ENCODE measurements at regions not wholly inside any gene's neighbourhood (a gene's known extent, or its start where the extent isn't known, plus 50 kb on each side); places are given as distances from the start of the nearest gene placed in this dataset.

DNA sequence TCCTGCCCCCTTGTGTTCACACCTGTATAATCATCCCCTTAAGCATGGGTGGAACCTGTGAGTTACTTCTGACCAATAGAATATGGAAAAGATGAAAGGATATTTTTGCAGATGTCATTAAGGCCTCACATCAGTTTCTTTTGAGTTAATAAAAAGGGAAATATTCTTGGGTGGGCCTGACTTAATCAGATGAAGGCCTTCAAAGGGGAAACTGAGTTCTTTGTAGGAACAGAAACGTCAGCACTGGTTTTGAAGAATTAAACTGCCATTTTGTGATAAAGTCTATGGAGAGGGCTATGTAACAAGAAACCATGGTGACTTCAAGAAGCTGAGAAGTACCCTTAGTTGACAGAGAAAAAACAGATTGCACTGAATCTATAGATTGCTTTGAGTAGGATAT lies 168.7 kb upstream of the CNTNAP4 start:
- TF ChIP-seq, protein P1, sequence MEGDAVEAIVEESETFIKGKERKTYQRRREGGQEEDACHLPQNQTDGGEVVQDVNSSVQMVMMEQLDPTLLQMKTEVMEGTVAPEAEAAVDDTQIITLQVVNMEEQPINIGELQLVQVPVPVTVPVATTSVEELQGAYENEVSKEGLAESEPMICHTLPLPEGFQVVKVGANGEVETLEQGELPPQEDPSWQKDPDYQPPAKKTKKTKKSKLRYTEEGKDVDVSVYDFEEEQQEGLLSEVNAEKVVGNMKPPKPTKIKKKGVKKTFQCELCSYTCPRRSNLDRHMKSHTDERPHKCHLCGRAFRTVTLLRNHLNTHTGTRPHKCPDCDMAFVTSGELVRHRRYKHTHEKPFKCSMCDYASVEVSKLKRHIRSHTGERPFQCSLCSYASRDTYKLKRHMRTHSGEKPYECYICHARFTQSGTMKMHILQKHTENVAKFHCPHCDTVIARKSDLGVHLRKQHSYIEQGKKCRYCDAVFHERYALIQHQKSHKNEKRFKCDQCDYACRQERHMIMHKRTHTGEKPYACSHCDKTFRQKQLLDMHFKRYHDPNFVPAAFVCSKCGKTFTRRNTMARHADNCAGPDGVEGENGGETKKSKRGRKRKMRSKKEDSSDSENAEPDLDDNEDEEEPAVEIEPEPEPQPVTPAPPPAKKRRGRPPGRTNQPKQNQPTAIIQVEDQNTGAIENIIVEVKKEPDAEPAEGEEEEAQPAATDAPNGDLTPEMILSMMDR (conservative IDR thresholded peaks at IDR 0.05; ENCODE audit: low read length): no peak
- no peak for TF ChIP-seq EZH2phosphoT487 (IDR thresholded peaks at IDR 0.05; ENCODE audit: borderline replicate concordance)
- no peaks in the 10 kb centered on the region for H3K79me2 ChIP-seq (ENCODE audit: insufficient read depth, low read length)

DNA sequence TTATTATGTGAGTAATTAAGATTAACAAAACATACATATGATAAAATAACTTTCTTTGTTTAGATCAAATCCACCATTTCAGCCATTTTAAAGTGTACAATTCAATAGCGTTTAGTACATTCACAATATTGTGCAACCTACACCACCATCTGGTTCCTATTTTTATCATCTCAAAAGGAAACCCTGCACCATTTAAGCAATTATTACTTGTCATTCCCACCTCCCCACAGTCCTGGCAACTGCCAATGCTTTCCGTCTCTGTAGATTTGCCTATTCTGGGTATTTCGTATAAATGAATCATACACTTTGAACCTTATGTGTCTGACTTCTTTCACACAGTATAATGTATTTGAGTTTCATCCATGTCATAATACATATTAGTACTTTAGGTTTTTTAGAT lies 162.5 kb upstream of the CNTNAP4 start:
- Histone ChIP-seq H3K4me2 (ENCODE audit: low read depth, low read length, poor library complexity, severe bottlenecking) (no peak overlapping the region), H3K79me2 (ENCODE audit: insufficient read depth, low read length) (no peaks in the 10 kb centered on the region), H3K27me3 (ENCODE audit: insufficient read depth, low read length, poor library complexity, severe bottlenecking) (no peaks in the 10 kb centered on the region), H3K9ac (ENCODE audit: low read depth, low read length, poor library complexity, severe bottlenecking) (no peak overlapping the region), H3K9me3 (ENCODE audit: insufficient read depth, low read depth, low read length) (no peaks in the 10 kb centered on the region), H3K36me3 (ENCODE audit: insufficient read depth, low read length) (no peaks in the 10 kb centered on the region), H3K4me3 (ENCODE audit: low read length, poor library complexity, severe bottlenecking) (no peak overlapping the region), H4K20me1 (ENCODE audit: insufficient read depth, low read length, poor library complexity, severe bottlenecking) (no peaks in the 10 kb centered on the region), H3K9me2 (replicated peaks; ENCODE audit: low read depth, low read length) (peaks cover 3% of the 10 kb centered on the region; the same call in 1 of the 2 replicates), H2AFZ (ENCODE audit: low read length) (no peak overlapping the region), H3K4me1 (ENCODE audit: insufficient read depth, low read length, poor library complexity, severe bottlenecking) (no peaks in the 10 kb centered on the region), H3F3A (ENCODE audit: low read depth) (no peaks in the 10 kb centered on the region)
- TF ChIP-seq, protein P1 (conservative IDR thresholded peaks at IDR 0.05; ENCODE audit: low read length): no peak
- no peak for TF ChIP-seq EZH2phosphoT487 (IDR thresholded peaks at IDR 0.05; ENCODE audit: borderline replicate concordance)

More for the DNA sequence above, 168.7 kb upstream of the CNTNAP4 start:
- H4K20me1 ChIP-seq (ENCODE audit: insufficient read depth, low read length, poor library complexity, severe bottlenecking): no peaks in the 10 kb centered on the region
- no peaks in the 10 kb centered on the region for H3K4me1 ChIP-seq (ENCODE audit: insufficient read depth, low read length, poor library complexity, severe bottlenecking)
- H3F3A ChIP-seq (ENCODE audit: low read depth): no peaks in the 10 kb centered on the region
- no peaks in the 10 kb centered on the region for H3K9me3 ChIP-seq (ENCODE audit: insufficient read depth, low read depth, low read length)
- no peaks in the 10 kb centered on the region for H3K27me3 ChIP-seq (ENCODE audit: insufficient read depth, low read length, poor library complexity, severe bottlenecking)
- H3K36me3 ChIP-seq (ENCODE audit: insufficient read depth, low read length): no peaks in the 10 kb centered on the region
- H3K4me3 ChIP-seq (ENCODE audit: low read length, poor library complexity, severe bottlenecking): no peak overlapping the region
- H3K9me2 ChIP-seq (replicated peaks; ENCODE audit: low read depth, low read length): peaks cover 3% of the 10 kb centered on the region; the same call in 1 of the 2 replicates
- H2AFZ ChIP-seq (ENCODE audit: low read length): no peak overlapping the region
- H3K9ac ChIP-seq (ENCODE audit: low read depth, low read length, poor library complexity, severe bottlenecking): no peak overlapping the region
- H3K4me2 ChIP-seq (ENCODE audit: low read depth, low read length, poor library complexity, severe bottlenecking): no peak overlapping the region

DNA sequence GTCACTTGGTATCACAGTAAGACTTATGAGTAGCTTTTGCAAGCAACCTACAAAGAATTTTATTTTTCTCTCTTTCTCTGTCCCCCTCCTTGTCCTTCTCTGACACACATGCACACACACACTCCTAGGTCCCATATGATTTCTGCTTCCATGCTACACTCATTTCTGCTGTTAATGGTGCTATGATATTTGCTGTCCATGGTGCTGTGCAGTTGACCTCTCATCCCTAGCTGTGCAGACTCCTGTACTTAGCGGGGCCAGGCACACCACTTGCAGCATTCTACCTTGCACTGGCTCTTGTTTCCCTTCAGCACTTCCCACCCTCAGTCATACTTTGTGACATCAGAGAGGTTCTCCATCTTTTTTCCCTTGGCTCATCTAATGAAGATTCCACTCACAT lies 158.9 kb upstream of the CNTNAP4 start:
- no peak overlapping the region for H3K4me2 ChIP-seq (ENCODE audit: low read depth, low read length, poor library complexity, severe bottlenecking)

More for the DNA sequence above, 158.9 kb upstream of the CNTNAP4 start:
- no peak overlapping the region for H2AFZ ChIP-seq (ENCODE audit: low read length)
- H3K9me2 ChIP-seq (replicated peaks; ENCODE audit: low read depth, low read length): no peaks in the 10 kb centered on the region
- H3K4me3 ChIP-seq (ENCODE audit: low read length, poor library complexity, severe bottlenecking): no peak overlapping the region
- TF ChIP-seq EZH2phosphoT487 (IDR thresholded peaks at IDR 0.05; ENCODE audit: borderline replicate concordance): no peak
- TF ChIP-seq, protein P1 (conservative IDR thresholded peaks at IDR 0.05; ENCODE audit: low read length): no peak
- H3K4me1 ChIP-seq (ENCODE audit: insufficient read depth, low read length, poor library complexity, severe bottlenecking): no peaks in the 10 kb centered on the region
- no peaks in the 10 kb centered on the region for H3K79me2 ChIP-seq (ENCODE audit: insufficient read depth, low read length)
- no peak overlapping the region for H3K9ac ChIP-seq (ENCODE audit: low read depth, low read length, poor library complexity, severe bottlenecking)
- no peaks in the 10 kb centered on the region for H4K20me1 ChIP-seq (ENCODE audit: insufficient read depth, low read length, poor library complexity, severe bottlenecking)
- H3K27me3 ChIP-seq (ENCODE audit: insufficient read depth, low read length, poor library complexity, severe bottlenecking): no peaks in the 10 kb centered on the region
- no peaks in the 10 kb centered on the region for H3K36me3 ChIP-seq (ENCODE audit: insufficient read depth, low read length)
- H3F3A ChIP-seq (ENCODE audit: low read depth): no peaks in the 10 kb centered on the region
- H3K9me3 ChIP-seq (ENCODE audit: insufficient read depth, low read depth, low read length): no peaks in the 10 kb centered on the region

All from Loucy (cell line).